Body of pancreas (tissue), 4 donors: ENCODE measurements at regions not wholly inside any gene's neighbourhood (a gene's known extent, or its start where the extent isn't known, plus 50 kb on each side); places are given as distances from the start of the nearest gene placed in this dataset.

Experiments used
- ATAC-seq: fragments of 150-250 bp; one replicate; pipeline ENCODE4 v1.9.1; 2016
- DNase-seq, 4 donors: peaks; one replicate each; pipeline ENCODE4 v3.0.0-alpha.2; 2019
- H3K27ac ChIP-seq, 4 donors: fragments of 200-600 bp; sonication (generic); 1 replicate in 3 of 4; 2 replicates in 1 of 4; pipeline versions ENCODE4 v1.5.1 to v1.6.1; 2016 to 2019; ENCODE audit warnings: mild to moderate bottlenecking in 1 of 4, mixed read lengths in 1 of 4, moderate library complexity in 1 of 4
- H3K27me3 ChIP-seq, 2 donors: fragments of 200-600 bp; sonication (generic); one replicate each; pipeline ENCODE4 v1.6.0; 2016; ENCODE audit warnings: mild to moderate bottlenecking in 1 of 2
- H3K36me3 ChIP-seq, 2 donors: fragments of 200-600 bp; sonication (generic); replicated peaks in 1 of 2; 2 replicates each; pipeline ENCODE4 v1.5.1; 2016; ENCODE audit warnings: low read depth in 2 of 2; ENCODE audit not compliant: insufficient read depth in 1 of 2
- H3K4me1 ChIP-seq: fragments of 200-600 bp; sonication (generic); one replicate; pipeline ENCODE4 v1.6.0; 2016
- H3K4me3 ChIP-seq, 2 donors: fragments of 200-600 bp; sonication (generic); 1 replicate in 1 of 2; 2 replicates in 1 of 2; pipeline ENCODE4 v1.5.1; 2016 to 2019
- H3K9me3 ChIP-seq, 3 donors: fragments of 200-600 bp; sonication (generic); 1 replicate in 2 of 3; 2 replicates in 1 of 3; pipeline ENCODE4 v1.5.1; 2016
- POLR2A ChIP-seq, 3 donors: fragments of 450-650 bp; IDR thresholded peaks; one replicate each; pipeline ENCODE4 v1.6.1; 2016; ENCODE audit warnings: antibody characterized with exemption in 3 of 3, mild to moderate bottlenecking in 2 of 3
- WGBS, 2 donors: methylation state at CpG; one replicate each; pipeline ENCODE4 v1.1.5; 2017; 5-methylcytosine and 5-hydroxymethylcytosine counted together
- intact Hi-C: fragments of 100-400 bp; cut with DNase I; formaldehyde crosslinking; loops from one replicate; pipeline ENCODE4 v1.15.1; 2023
- TF ChIP-seq, protein P1 (sequence below), 7 experiments: fragments of 450-650 bp in 4 of 7; fragments of 200-600 bp in 3 of 7; sonication (generic) in 3 of 7; IDR thresholded peaks; one replicate each; pipeline ENCODE4 v1.5.1; 2016 to 2019; ENCODE audit warnings: antibody characterized with exemption in 7 of 7

DNA sequence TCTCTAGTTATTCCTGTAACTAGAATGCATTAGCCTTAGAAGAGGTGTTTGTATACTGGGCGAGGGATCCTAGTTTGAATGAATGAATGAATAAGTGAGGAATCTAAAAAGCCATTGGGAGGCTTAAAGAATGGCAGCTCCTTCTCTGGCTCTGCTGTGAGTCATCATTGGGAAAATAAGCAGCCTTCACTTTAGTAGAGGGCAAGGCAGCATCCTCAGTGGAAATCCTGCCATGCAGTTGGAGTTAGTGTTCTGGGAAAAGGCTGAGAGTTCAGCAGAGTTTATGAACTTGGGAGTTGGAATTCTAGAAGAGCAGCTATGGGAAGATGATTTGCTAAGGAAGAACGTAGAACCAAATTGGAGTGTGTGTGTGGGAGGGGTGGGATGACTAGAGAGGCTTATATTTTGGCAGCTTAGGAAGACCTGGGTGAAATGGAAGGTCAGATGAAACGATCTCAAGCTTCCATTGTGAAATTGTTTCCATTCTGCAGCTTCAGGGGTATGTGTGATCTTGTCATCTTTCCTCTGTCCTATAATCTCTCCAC, 120.8 kb downstream of the PTCSC3 start:
- intact Hi-C loops: no loop called here
- H3K27me3 ChIP-seq: no peaks in the 10 kb centered on the region
- WGBS, 2 donors: 60 to 63% methylated on average over 3 of the region's 3 CpGs
- no peak for DNase-seq
- no peak overlapping the region for H3K4me3 ChIP-seq
- no peaks in the 10 kb centered on the region for H3K4me1 ChIP-seq
- ATAC-seq: no peak
- no peak overlapping the region for H3K27ac ChIP-seq
- H3K9me3 ChIP-seq: no peaks in the 10 kb centered on the region
- TF ChIP-seq, protein P1, sequence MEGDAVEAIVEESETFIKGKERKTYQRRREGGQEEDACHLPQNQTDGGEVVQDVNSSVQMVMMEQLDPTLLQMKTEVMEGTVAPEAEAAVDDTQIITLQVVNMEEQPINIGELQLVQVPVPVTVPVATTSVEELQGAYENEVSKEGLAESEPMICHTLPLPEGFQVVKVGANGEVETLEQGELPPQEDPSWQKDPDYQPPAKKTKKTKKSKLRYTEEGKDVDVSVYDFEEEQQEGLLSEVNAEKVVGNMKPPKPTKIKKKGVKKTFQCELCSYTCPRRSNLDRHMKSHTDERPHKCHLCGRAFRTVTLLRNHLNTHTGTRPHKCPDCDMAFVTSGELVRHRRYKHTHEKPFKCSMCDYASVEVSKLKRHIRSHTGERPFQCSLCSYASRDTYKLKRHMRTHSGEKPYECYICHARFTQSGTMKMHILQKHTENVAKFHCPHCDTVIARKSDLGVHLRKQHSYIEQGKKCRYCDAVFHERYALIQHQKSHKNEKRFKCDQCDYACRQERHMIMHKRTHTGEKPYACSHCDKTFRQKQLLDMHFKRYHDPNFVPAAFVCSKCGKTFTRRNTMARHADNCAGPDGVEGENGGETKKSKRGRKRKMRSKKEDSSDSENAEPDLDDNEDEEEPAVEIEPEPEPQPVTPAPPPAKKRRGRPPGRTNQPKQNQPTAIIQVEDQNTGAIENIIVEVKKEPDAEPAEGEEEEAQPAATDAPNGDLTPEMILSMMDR (IDR thresholded peaks at IDR 0.05): no peak
- TF ChIP-seq POLR2A (IDR thresholded peaks at IDR 0.05): no peak
- H3K36me3 ChIP-seq: no peaks in the 10 kb centered on the region

DNA sequence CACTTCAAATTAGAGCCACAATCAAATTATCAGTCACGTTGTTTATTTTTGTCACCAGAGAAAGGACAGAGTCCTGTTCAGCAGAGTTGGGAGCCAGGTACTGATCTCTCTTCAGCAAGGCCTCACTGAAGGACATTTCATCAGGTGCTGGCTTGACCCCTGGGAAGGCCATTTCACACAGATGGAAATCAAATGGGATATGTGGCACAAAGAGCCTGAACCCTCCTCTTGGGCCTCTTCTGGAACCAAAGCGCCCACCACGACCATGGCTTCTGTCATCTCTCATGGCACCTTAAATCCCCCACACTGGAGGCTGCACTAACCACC, 121.5 kb downstream of the PTCSC3 start:
- Histone ChIP-seq H3K27ac (no peak overlapping the region), H3K36me3 (no peaks in the 10 kb centered on the region), H3K27me3 (no peaks in the 10 kb centered on the region), H3K4me1 (no peaks in the 10 kb centered on the region), H3K9me3 (no peaks in the 10 kb centered on the region), H3K4me3 (no peak overlapping the region)
- DNase-seq: no peak
- 44 to 69% methylated on average over 3 of the region's 3 CpGs for WGBS, 2 donors
- intact Hi-C loops: no loop called here
- TF ChIP-seq POLR2A (IDR thresholded peaks at IDR 0.05): no peak
- TF ChIP-seq, protein P1 (IDR thresholded peaks at IDR 0.05): no peak
- no peak for ATAC-seq

DNA sequence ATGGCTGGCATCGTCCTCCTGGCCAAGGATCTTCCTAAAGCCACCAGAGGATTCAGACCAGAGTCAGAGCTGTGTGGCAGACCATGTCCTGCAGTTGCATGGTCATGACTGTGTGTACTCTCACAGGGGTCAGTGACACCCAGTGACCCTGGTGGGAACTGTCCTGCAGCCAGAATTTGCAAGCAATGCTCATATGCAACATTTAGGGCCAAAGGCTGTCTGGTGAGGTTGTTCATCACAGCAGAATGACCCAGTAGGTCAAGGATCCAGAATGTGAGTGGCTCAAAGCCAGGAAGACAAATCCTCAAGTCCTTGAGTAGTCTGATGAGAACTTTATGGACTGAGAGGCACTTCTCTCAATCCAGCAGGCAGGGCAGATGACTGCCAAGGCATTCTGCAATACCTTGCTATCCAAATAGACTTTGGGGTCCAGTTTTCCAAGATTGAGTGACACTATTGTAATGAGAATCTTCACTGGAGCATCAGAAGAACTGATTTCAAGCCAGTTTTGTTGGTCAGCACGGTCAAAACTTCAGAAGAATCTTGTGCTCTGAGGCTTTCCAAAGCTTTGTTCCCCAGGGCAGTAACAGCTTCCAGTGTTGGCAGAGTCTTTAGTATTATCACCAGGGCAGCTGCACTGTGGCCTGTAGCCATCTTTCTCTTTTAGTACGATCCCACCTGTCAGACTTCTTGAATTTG, 122.0 kb downstream of the PTCSC3 start:
- TF ChIP-seq, protein P1 (IDR thresholded peaks at IDR 0.05): no peak
- TF ChIP-seq POLR2A (IDR thresholded peaks at IDR 0.05): no peak
- WGBS, 2 donors: 44 to 61% methylated on average over 3 of the region's 3 CpGs
- Histone ChIP-seq H3K4me3 (no peak overlapping the region), H3K4me1 (no peaks in the 10 kb centered on the region), H3K27ac (no peak overlapping the region), H3K27me3 (no peaks in the 10 kb centered on the region), H3K9me3 (no peaks in the 10 kb centered on the region), H3K36me3 (no peaks in the 10 kb centered on the region)
- intact Hi-C loops: no loop called here
- DNase-seq (no peak), ATAC-seq (no peak)

DNA sequence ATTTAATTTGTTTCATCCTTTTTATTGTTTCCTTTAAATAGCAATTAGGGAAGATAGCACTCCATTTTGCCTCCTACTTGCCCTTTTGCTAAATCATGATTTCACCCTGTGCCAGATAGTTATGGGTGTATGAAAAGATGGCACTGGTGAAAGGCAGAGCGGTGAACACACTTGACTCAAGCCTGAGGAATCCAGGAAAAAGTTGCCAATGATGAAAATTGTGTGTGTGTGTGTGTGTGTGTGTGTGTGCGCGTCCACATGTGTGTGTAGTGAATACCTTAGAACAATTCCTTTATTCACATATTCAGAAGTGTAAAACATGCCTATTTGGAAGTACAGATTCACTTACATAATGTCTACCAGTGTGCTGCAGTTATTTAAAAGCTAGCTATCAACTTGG, 123.8 kb downstream of the PTCSC3 start:
- TF ChIP-seq POLR2A (IDR thresholded peaks at IDR 0.05): no peak
- H3K4me1 ChIP-seq: no peaks in the 10 kb centered on the region
- no peaks in the 10 kb centered on the region for H3K9me3 ChIP-seq
- intact Hi-C loops: no loop called here
- no peaks in the 10 kb centered on the region for H3K27me3 ChIP-seq
- no peaks in the 10 kb centered on the region for H3K36me3 ChIP-seq
- 67 to 76% methylated on average over 3 of the region's 3 CpGs for WGBS, 2 donors
- no peak for ATAC-seq
- no peak overlapping the region for H3K27ac ChIP-seq
- no peak overlapping the region for H3K4me3 ChIP-seq
- DNase-seq: no peak

DNA sequence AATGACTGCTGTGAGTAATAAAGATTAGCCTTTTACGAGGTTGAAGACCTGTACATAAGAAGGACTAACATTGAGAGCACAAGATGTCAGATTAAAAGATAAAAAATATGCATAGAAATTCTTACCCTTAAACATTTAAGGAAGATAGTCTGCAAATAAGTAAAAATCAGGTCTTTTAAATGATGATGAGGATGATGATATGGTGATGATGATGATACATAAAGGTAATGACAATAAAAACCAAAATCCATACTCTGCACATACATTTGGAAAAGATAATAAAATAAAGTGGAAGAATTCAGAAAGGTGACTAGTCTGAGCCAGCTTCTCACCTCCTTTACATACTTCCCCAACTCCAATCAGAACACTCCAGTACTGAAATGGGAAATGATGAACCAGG, 124.5 kb downstream of the PTCSC3 start:
- Histone ChIP-seq H3K27ac (no peak overlapping the region), H3K36me3 (no peaks in the 10 kb centered on the region), H3K9me3 (no peaks in the 10 kb centered on the region), H3K27me3 (no peaks in the 10 kb centered on the region), H3K4me1 (no peaks in the 10 kb centered on the region), H3K4me3 (no peak overlapping the region)
- ATAC-seq (no peak), DNase-seq (no peak)
- 63 to 68% methylated on average over 1 of the region's 1 CpG for WGBS, 2 donors
- TF ChIP-seq, protein P1 (IDR thresholded peaks at IDR 0.05): no peak
- no peak for TF ChIP-seq POLR2A (IDR thresholded peaks at IDR 0.05)
- intact Hi-C loops: no loop called here
